GM19035 (cell line): ENCODE measurements at regions not wholly inside any gene's neighbourhood (a gene's known extent, or its start where the extent isn't known, plus 50 kb on each side); places are given as distances from the start of the nearest gene placed in this dataset.
"Not testable (repeated sequence)": the region's sequence is repeated elsewhere in the genome, so short reads cannot be mapped to it uniquely, and the experiment has no call there.

ENCODE experiments used
- ATAC-seq: cut with Tn5 transposase; IDR thresholded peaks from one replicate; pipeline ENCODE4 v1.9.1; 2021; ENCODE audit not compliant: unreplicated experiment

DNA sequence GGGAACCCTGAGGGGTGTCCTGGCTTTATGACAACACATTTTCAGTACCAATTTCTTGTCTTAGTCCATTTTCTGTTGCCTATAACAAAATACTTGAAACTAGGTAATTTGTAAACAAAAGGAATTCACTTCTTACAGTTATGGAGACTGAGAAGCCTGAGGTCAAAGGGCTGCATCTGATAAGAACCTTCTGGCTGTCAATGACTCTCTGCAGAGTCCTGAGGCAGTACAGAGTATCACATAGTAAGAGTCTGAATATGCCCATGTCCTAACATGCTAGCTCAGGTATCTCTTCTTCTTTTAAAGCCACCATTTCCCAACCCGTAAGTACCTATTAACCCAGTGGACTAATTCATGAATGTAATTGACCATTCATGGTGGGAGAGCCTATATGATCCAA is 1458.6 kb upstream of the EYS start:
- ATAC-seq = no peak

DNA sequence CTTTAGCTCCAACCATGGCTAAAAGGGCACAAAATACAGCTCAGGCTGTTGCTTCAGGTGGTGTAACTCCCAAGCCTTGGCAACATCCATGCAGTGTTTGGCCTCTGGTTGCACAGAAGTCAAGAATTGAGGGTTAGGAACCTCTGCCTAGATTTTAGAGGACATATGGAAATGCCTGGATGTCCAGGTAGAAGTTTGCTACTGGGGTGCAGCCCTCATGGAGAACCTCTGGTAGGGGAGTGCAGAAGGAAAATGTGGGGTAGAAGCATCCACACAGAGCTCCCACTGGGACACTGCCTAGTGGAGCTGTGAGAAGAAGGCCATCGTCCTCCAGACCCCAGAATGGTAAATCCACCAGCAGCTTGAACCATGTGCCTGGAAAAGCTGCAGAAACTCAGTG is 1453.8 kb upstream of the EYS start:
- ATAC-seq = no peak

DNA sequence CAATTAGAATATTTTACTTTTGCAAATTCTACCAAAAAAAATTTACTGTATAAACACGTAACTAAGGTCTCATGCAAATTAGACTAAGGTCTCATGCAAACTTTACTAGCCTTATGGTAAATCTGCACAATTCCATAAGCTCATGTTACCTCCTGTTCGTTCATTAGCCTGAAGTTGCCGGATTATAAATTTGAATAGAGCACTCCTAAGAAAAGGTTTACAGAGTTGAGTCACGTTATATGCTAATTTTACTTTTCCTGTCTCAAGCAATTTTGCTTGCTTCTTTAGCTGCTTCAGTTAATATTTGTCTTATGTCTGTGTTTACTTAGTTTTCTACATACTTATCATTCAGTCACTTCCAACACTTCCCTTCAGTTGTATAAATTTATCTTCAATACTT is 1434.0 kb upstream of the EYS start:
- ATAC-seq = no peak

DNA sequence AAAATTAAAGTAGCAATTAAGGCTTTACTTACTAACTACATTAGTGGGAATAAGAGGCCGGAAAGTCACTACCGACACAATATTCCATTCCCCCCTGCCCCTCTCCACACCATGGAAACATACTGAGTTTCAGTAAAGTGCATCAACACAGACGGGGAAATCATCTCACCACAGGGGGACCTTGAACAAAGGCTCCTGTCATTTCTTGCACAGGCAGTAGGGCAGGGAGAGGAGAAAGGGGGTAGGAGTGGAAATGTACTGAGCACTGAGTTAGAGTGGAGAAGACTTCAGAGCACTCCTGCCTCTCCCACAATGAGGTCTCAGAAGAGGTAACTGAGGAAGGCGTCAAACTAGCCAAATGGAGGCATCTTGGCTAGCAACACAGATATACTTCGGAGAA is 1426.9 kb upstream of the EYS start:
- ATAC-seq = no peak

DNA sequence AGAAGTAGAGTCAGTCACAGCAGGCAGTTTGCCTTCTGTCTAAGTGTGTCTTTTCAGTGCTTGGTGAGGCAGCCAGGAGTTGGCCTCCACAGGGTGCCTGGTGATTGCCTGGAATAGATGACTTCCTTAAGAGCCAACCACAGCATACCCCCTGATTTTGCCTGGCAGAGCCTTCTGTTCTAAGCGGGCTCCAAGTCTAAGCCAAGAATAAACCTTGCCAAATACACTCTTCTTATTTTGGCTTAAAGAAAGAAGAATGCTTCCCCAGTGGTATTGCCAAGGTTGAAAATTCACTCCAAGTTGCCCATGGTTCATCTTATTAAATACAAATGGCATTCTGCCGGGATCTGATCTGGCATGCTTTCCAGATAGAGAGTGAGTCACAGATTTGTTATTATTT is 1424.8 kb upstream of the EYS start:
- no peak for ATAC-seq

DNA sequence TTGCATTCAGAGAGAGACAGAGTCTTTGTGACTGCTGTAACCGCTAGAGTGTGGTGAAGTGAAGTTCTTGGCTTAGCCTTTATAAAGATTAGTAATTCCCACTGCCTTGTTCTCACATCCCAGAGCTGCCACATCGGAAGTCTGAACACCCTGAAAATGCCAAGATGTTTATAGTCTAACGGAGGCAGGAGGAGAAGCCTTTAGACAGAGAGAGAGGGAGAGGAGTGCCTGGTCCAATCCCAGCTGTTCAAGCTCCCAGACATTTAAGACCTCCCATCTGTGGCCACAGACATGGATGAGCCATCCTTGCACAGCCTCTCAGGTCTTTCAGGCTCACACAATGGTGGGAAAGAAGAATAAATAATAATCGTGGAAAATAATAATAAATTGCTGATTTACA is 1422.8 kb upstream of the EYS start:
- ATAC-seq = no peak

DNA sequence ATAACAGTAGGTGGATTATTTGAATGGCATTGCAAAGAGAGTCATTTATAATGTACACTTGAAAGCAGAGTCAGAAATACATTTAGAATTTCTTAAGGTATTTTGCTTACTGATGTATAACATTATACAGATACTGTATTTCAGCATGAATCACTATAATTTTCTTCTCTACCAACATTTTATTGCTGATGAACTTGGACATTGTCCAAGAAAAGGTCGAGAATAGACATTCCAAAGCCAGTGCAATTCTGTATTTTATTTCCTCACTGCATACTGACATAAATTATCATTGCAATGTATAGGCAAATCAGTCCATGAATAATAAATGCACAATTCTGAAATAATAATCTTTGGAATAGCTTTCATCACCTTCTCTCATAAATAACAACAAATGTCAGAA is 1420.0 kb upstream of the EYS start:
- no peak for ATAC-seq

DNA sequence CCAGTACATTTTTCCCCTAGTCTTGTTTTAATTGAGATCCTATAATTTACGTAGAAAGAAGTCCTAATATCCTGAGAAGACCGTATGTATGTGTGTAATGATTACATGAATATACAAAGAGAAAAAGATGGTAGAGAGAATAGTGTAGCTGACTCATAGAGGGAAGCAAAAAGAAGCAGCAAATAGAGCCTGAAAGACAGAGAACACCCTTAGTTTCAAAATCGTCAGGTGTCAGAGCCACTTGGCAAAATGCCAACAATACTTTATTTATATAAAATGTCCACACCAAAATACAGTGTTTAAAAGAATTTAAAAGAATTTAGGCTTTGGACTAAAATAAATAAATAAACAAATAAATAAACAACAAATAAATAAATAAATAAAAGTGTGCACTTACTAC is 1414.1 kb upstream of the EYS start:
- no peak for ATAC-seq

DNA sequence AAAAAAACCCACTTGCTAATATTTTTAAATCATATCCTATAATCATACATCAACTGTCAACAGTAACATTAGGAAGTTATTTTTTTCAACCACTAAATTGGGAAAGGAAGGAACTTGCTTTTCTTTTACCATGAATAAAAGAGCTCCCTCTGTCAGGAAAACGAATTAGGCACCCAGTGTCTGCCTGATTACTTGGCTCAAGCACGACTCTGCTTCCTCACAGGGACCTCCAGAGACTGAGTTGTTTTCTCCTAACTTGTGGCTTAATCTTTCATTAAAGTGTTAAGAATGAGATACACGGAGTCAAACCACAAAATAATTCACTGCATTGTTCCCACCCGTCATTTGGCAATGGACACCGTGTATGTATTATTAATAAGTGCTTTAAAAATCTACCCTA is 1405.1 kb upstream of the EYS start:
- ATAC-seq = no peak

DNA sequence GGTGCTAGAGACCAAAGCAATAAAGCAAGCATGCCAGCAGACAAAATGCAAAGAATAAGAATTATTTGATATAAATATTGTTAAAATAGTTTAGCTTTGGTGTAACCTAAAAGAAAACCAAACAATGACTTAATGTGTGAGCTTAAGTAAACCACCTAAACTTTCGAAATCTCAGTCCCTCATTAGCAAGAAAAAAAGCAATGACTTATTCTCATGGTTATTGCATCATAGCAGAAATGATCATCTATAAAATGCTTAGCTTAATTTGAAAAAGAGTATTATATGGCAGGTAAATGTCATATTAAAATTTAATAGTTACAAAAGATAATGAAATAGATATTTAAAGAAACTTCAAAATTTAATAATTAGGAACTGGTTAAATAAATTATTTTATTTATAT is 1395.7 kb upstream of the EYS start:
- no peak for ATAC-seq

DNA sequence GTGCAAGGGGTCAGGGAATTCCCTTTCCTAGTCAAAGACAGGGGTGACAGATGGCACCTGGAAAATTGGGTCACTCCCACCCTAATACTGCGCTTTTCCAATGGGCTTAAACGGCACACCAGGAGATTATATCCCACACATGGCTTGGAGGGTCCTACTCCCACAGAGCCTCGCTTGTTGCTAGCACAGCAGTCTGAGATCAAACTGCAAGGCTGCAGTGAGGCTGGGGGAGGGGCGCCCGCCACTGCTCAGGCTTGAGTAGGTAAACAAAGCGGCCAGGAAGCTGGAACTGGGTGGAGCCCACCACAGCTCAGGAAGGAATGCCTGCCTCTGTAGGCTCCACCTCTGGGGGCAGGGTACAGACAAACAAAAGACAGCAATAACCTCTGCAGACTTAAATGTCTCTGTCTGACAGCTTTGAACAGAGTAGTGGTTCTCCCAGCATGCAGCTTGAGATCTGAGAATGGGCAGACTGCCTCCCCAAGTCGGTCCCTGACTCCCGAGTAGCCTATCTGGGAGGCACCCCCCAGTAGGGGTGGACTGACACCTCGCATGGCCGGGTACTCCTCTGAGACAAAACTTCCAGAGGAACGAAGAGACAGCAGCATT is 1388.7 kb upstream of the EYS start:
- ATAC-seq = not testable (repeated sequence)

DNA sequence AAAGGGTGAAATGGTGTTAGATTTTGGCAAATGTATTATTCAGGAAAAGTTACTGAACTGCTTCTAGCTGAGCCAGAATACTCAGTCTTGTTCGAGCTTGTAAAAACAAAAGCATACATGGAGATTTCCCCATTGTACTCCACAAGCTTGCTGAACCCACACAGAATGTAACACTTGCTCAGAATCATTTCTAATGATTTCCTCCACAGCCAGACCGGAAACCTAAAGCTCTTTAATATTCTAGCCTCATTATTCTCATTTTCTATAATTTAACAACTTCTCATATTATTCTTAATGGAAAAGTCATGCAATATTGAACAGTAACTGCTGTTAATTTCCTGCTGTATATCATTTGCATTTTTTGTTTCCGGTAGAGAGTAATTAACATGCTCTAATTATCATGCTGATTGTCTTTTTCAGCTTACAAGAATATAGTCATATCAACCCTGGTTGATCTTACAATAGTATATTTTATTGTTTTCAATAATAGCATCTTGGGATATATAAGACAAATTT is 1387.5 kb upstream of the EYS start:
- no peak for ATAC-seq

DNA sequence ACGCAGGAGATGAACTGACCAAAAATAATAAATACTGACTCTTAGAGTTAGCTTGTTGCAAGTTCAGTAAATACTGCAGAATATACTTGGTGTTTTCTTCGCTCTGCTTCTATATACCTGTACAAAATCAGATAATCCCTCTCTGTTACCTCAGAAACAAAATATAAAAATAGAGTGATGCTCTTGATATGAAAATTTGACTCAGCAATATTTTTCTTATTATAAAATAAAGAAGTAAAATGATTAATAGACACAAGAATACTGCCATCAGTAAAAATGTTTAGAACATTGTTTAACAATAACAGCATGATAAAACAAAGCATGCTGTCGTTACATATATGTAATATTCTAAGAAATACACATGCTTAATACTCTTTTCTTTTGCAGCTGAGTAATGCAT is 1366.9 kb upstream of the EYS start:
- no peak for ATAC-seq

DNA sequence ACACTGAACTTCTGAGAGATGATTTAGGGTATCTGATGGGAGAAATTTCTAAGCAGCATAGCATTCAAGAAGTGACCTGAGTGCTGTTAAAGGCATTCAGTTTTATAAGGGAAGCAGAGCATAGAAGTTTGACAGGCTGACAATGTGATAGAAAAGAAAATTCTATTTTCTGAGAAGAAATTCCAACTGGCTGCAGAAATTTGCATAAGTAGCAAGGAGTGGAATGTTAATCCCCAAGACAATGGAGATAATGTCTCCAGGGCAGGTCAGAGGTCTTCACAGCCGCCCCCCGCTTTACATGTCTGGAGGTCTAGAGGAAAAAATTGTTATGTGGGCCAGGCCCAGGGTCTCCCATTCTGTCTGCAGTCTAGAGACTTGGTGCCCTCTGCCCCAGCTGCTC is 1361.8 kb upstream of the EYS start:
- no peak for ATAC-seq

DNA sequence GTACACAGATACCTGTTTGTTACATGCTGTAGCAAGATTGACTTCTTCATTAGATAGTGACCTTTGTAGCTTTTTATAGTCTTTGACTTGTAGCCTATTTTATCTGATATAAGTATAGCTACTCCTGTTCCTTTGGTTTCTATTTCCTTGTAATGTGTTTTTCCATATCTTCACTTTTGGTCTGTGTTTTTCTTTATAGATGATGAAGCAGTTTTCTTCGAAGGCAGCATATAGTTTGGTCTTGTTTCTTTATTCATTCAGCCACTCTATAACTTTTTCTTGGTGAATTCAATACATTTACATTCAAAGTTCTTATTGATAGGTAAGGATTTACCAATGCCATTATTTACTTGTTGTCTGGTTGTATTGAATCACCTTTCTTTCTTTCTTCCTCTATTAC is 1357.3 kb upstream of the EYS start:
- ATAC-seq = no peak

DNA sequence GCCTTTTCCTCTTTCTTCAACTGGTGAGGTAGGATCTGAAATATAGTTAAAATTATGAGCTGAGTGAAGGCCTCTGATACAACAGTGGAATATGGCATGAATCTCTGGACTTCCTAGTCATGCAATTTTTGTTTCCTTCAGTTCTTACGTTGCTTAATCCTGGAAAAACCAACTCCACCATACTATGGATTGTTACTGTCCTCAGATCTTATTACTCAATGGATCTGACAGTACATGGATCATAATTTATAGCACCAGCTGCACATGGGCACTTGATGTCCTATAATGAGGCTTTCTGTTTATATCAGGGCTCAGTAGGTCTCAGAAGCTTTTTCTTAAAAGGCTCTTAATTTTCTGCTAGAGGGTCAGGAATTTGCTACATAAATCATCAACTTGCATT is 1341.0 kb upstream of the EYS start:
- ATAC-seq = no peak

DNA sequence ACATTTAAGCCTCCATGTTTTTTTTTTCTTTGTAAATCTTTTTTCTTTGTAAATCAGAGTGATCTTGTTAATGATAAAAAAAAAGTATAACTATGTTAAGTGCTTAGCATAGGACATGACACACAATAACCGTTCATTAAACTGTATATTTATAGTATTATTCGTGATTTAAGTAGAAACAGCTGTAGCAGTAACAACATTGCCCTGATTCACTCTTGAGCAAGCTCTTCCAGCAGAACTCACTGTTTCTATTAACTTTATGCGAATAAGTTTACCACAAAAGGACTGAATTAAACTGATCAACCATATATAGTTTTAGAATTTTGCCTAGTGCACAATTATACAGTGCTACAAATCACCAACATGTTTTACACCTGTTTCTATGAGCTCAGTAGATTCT is 1338.0 kb upstream of the EYS start:
- no peak for ATAC-seq

DNA sequence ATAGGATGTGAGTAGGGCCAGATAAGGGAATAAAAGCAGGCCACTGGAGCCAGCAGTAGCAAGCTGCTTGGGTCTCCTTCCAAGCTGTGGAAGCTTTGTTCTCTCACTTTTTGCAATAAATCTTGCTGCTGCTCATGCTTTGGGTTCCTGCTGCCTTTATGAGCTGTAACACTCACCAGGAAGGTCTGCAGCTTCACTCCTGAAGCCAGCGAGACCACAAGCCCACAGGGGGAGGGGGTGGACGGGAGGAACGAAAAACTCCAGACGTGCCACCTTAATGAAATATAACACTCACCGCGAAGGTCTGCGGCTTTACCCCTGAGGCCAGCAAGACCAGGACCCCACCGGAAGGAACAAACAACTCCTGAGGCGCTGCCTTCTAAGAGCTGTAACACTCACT is 1324.4 kb upstream of the EYS start:
- ATAC-seq = no peak

DNA sequence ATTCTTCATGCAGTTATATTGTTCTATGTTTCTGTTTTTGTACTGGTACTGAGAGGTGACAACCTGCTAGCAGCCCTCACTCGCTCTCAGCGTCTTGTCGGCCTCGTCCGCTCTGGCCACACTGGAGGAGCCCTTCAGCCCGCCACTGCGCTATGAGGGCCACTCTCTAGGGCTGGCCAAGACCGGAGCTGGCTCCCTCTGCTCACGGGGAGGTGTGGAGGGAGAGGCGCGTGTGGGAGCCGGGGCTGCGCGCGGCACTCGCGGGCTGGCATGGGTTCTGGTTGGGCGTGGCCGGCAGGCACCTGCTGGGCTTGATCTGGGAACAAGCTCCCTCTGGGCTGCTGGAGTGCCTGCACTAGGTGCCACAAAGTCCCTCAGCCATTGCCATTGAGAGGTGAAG is 1323.8 kb upstream of the EYS start:
- ATAC-seq = no peak

DNA sequence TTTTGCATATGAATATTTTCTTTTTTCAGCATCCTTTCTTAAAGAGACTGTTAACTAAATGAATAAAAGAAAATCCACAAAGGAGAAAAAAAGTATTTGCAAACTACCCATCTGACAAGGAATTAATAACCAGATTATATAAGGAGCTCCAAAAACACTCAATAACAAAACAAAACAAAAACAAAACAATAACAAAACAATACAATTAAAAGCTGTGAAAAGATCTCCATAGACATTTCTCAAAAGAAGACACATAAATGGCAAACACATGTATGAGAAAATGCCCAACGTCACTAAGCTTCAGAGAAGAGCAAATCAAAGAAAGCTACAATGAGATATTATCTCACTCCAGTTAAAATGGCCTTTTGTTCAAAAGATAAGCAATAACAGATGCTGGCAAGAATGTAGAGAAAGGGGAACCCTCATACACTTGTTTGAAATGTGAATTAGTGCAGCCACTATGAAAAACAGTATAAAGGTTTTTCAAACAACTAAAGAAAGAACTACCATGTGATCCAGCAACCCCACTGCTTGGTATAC is 1310.0 kb upstream of the EYS start:
- ATAC-seq = no peak

DNA sequence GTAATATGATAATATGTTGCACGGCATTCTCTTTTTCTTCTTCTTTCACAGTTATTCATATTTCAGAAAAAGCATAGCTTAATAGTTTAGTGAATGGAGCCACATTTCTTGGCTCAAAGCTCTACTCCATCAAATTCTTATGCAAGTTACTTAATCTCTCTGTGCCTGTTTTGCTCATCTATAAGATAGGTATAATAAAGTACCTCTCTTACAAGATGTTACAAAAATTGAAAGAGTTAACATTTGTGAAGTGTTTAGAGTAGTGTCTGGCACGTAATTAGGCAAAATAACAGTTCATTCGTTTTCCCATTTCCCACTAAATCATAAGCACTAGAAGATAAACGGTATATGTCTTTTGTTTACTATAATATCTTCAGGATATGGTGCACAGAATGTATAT is 1304.4 kb upstream of the EYS start:
- ATAC-seq = no peak

DNA sequence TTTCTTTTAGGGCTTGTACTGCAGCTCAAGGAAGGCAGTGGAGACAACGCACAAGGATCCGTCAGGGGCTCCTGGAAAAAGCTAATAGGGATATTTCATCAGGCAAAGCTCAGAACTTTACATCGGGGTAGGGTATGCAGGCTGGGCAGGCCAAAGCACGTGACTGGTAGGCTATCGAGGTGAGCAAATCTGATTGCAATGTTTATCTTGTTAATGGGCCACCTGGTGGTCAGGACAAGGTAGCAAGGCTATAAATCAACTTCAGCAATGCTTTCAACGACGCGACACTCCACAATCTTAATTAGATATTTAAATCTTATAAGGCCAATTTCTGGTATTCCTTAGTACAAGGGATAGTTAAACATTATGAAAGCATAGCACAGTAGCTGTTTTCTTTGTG is 1302.8 kb upstream of the EYS start:
- ATAC-seq = no peak

DNA sequence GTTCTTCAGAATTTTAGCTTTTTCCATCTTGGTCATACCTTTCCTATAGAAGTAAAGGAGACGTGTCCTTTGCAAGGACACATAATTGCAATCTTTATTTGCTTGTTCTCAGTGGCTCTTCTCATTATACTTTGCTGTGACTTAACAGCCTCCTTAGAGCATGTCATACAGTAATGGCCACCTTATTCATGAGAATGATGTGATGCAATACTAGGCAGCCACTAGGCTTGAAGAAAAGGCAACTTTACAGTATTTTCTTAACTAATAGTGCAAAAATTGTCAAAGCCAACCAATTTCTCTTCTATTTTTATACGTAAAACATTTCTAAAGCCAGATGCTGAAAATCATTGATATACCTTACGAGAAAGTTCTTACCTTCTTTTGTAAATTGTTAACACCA is 1296.8 kb upstream of the EYS start:
- no peak for ATAC-seq
